MM.1S (cell line): ENCODE measurements at regions not wholly inside any gene's neighbourhood (a gene's known extent, or its start where the extent isn't known, plus 50 kb on each side); places are given as distances from the start of the nearest gene placed in this dataset.

Source experiments
- EZH2 ChIP-seq: fragments of 300-600 bp; sonication (generic); optimal IDR thresholded peaks from 2 replicates; pipeline ENCODE3; 2017; ENCODE audit warnings: low read depth, mild to moderate bottlenecking, antibody characterized with exemption, low read length, mixed read lengths
- EZH2phosphoT487 ChIP-seq: fragments of 300-600 bp; sonication (generic); IDR thresholded peaks from 2 replicates; pipeline ENCODE4 v1.6.1; 2018; ENCODE audit warnings: antibody characterized with exemption, low read length

GRCh38 chr3:154992655-154993054, 87.5 kb upstream of the MME start:
- TF ChIP-seq EZH2: no peak
- no peak for TF ChIP-seq EZH2phosphoT487
